GM23338 (cell line): ENCODE measurements at regions not wholly inside any gene's neighbourhood (a gene's known extent, or its start where the extent isn't known, plus 50 kb on each side); places are given as distances from the start of the nearest gene placed in this dataset.

Experiments used
- ATAC-seq: fragments of 200-7000 bp; cut with Tn5 transposase; 3 replicates; pipeline ENCODE4 v1.9.1; 2020
- DNase-seq: peaks from one replicate; pipeline ENCODE4 v3.0.0-alpha.2; 2015; ENCODE audit warnings: low spot score
- H2AFZ ChIP-seq: fragments of 200-600 bp; sonication (generic); 2 replicates; pipeline ENCODE4 v1.8.0; 2016; ENCODE audit warnings: antibody characterized with exemption, mild to moderate bottlenecking, moderate library complexity
- H3F3A ChIP-seq: fragments of 200-600 bp; sonication (generic); replicated peaks from 2 replicates; pipeline ENCODE4 v1.8.0; 2017; ENCODE audit warnings: antibody characterized with exemption, mixed run types, low read depth
- H3K27ac ChIP-seq: fragments of 200-600 bp; sonication (generic); 2 replicates; pipeline ENCODE4 v1.6.1; 2016; ENCODE audit warnings: low read depth
- H3K27me3 ChIP-seq: fragments of 200-600 bp; sonication (generic); 2 replicates; pipeline ENCODE4 v1.8.0; 2016; ENCODE audit warnings: mild to moderate bottlenecking, mixed run types, moderate library complexity; ENCODE audit not compliant: insufficient read depth
- H3K36me3 ChIP-seq: fragments of 200-600 bp; sonication (generic); 2 replicates; pipeline ENCODE4 v1.8.0; 2016; ENCODE audit warnings: mild to moderate bottlenecking; ENCODE audit not compliant: insufficient read depth
- H3K4me1 ChIP-seq: fragments of 200-600 bp; sonication (generic); 2 replicates; pipeline ENCODE4 v1.8.0; 2016; ENCODE audit warnings: mild to moderate bottlenecking, moderate library complexity; ENCODE audit not compliant: insufficient read depth
- H3K4me2 ChIP-seq: fragments of 200-600 bp; sonication (generic); 2 replicates; pipeline ENCODE4 v1.7.1; 2017; ENCODE audit warnings: mixed run types
- H3K4me3 ChIP-seq: fragments of 200-600 bp; sonication (generic); 2 replicates; pipeline ENCODE4 v1.6.1; 2016; ENCODE audit warnings: mixed run types
- H3K79me2 ChIP-seq: fragments of 200-600 bp; sonication (generic); replicated peaks from 2 replicates; pipeline ENCODE4 v1.8.0; 2017; ENCODE audit warnings: mild to moderate bottlenecking; ENCODE audit not compliant: insufficient read depth
- H3K9me2 ChIP-seq: fragments of 200-600 bp; sonication (generic); 2 replicates; pipeline ENCODE4 v1.8.0; 2017; ENCODE audit not compliant: insufficient read depth
- H4K20me1 ChIP-seq: fragments of 200-600 bp; sonication (generic); replicated peaks from 2 replicates; pipeline ENCODE4 v1.8.0; 2017; ENCODE audit warnings: mild to moderate bottlenecking; ENCODE audit not compliant: insufficient read depth
- H3K27ac Mint-ChIP-seq: 2 replicates; pipeline ENCODE4 v1.8.0; 2020; ENCODE audit warnings: inconsistent platforms, mild to moderate bottlenecking, moderate library complexity, mixed read lengths
- H3K27me3 Mint-ChIP-seq: 3 replicates; pipeline ENCODE4 v1.8.0; 2022; ENCODE audit warnings: low read depth, mild to moderate bottlenecking, moderate library complexity, mixed read lengths, inconsistent platforms; ENCODE audit not compliant: insufficient read depth, poor library complexity
- H3K36me3 Mint-ChIP-seq: 3 replicates; pipeline ENCODE4 v1.8.0; 2021; ENCODE audit warnings: low read depth, mild to moderate bottlenecking, inconsistent platforms, moderate library complexity, mixed read lengths
- H3K4me1 Mint-ChIP-seq: 3 replicates; pipeline ENCODE4 v1.8.0; 2020; ENCODE audit warnings: mild to moderate bottlenecking, inconsistent platforms, mixed read lengths
- H3K4me3 Mint-ChIP-seq: 3 replicates; pipeline ENCODE4 v1.8.0; 2021; ENCODE audit warnings: moderate library complexity, mild to moderate bottlenecking, inconsistent platforms, mixed read lengths
- H3K9me3 Mint-ChIP-seq: 3 replicates; pipeline ENCODE4 v1.8.0; 2020; ENCODE audit warnings: moderate library complexity, mild to moderate bottlenecking, inconsistent platforms, mixed read lengths
- CREB1 ChIP-seq: fragments of 250-450 bp; sonication (Bioruptor Pico); IDR thresholded peaks from 2 replicates; pipeline ENCODE4 v1.5.0; 2020; ENCODE audit warnings: low read depth, mild to moderate bottlenecking, moderate library complexity
- EZH2 ChIP-seq: fragments of 200-600 bp; sonication (generic); IDR thresholded peaks from one replicate; pipeline ENCODE4 v1.8.0; 2017; ENCODE audit warnings: antibody characterized with exemption, mild to moderate bottlenecking, low read depth; ENCODE audit not compliant: unreplicated experiment
- EZH2phosphoT487 ChIP-seq: fragments of 200-600 bp; sonication (generic); IDR thresholded peaks from one replicate; pipeline ENCODE4 v1.8.1; 2018; ENCODE audit warnings: antibody characterized with exemption; ENCODE audit not compliant: unreplicated experiment
- JUNB ChIP-seq: IDR thresholded peaks from one replicate; pipeline ENCODE4 v1.6.1; 2016; ENCODE audit warnings: antibody characterized with exemption; ENCODE audit not compliant: unreplicated experiment
- NANOG ChIP-seq: IDR thresholded peaks from 2 replicates; pipeline ENCODE4 v1.6.1; 2016; ENCODE audit warnings: antibody characterized with exemption, borderline replicate concordance
- POLR2AphosphoS5 ChIP-seq: IDR thresholded peaks from 2 replicates; pipeline ENCODE4 v1.6.1; 2016; ENCODE audit warnings: antibody characterized with exemption, low read depth
- STAT1 ChIP-seq: IDR thresholded peaks from one replicate; pipeline ENCODE4 v1.6.1; 2016; ENCODE audit warnings: antibody characterized with exemption; ENCODE audit not compliant: unreplicated experiment
- TF ChIP-seq, protein P1 (sequence below): IDR thresholded peaks from one replicate; pipeline ENCODE4 v1.6.1; 2018; ENCODE audit warnings: antibody characterized with exemption; ENCODE audit not compliant: unreplicated experiment
- TF ChIP-seq, protein P2 (sequence below), 2 experiments: fragments of 200-600 bp in 1 of 2; sonication (generic) in 1 of 2; conservative IDR thresholded peaks; 2 replicates each; pipeline versions ENCODE4 v1.5.1 to v1.6.1; 2016 to 2017; ENCODE audit warnings: antibody characterized with exemption in 2 of 2, low read depth in 2 of 2, mild to moderate bottlenecking in 2 of 2, moderate library complexity in 1 of 2
- TF ChIP-seq, protein P3 (sequence below): fragments of 250-450 bp; sonication (Bioruptor Pico); IDR thresholded peaks from 2 replicates; pipeline ENCODE4 v1.5.0; 2020; ENCODE audit warnings: mild to moderate bottlenecking, moderate library complexity
- TF ChIP-seq, protein P4 (sequence below): IDR thresholded peaks from 2 replicates; pipeline ENCODE4 v1.6.1; 2016; ENCODE audit warnings: antibody characterized with exemption

DNA sequence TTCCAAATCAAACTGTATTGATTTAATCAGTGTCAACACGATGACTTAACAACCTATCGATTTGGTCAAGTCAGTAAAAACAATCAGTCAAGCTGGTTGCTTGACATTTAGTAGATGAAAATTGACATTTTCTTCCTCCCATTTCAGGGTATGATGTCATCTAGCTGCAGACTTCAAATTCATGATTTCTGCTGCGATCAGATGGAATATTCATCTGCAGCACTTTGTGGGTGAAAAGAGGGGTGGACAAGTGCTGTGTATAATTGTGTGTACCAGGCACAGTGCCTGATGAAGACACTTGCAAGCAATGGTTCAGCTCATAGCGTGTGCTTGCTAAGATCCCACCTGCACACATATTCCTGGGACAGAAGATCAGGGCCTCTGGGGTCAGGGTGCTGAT, 479.8 kb downstream of the DISC1 start:
- no peaks in the 10 kb centered on the region for H3K27me3 Mint-ChIP-seq
- Histone ChIP-seq H3K79me2 (no peaks in the 10 kb centered on the region), H3F3A (0 out of 2 replicates have a peak, but pooled peaks cover 6% of the 10 kb centered on the region), H3K27ac (no peak overlapping the region), H3K4me3 (no peak overlapping the region), H3K36me3 (no peaks in the 10 kb centered on the region), H2AFZ (0 out of 2 replicates have a peak overlapping the region, but pooled peaks have one; percentile 23), H3K27me3 (no peaks in the 10 kb centered on the region), H3K9me2 (0 out of 2 replicates have a peak, but pooled peaks cover 3% of the 10 kb centered on the region), H4K20me1 (no peaks in the 10 kb centered on the region), H3K4me1 (peaks cover 42% of the 10 kb centered on the region), H3K4me2 (no peak overlapping the region)
- peaks cover 45% of the 10 kb centered on the region for H3K4me1 Mint-ChIP-seq
- no peaks in the 10 kb centered on the region; the same call in 2 of the 3 replicates for H3K36me3 Mint-ChIP-seq
- no peak overlapping the region for H3K4me3 Mint-ChIP-seq
- H3K9me3 Mint-ChIP-seq, result no peaks in the 10 kb centered on the region
- DNase-seq (no peak), ATAC-seq (no peak)
- no peak overlapping the region for H3K27ac Mint-ChIP-seq
- TF ChIP-seq JUNB (no peak), CREB1 (CRISPR knock-in tag) (no peak), EZH2 (no peak), STAT1 (no peak), EZH2phosphoT487 (no peak), POLR2AphosphoS5 (no peak), NANOG (no peak)
- TF ChIP-seq, protein P1, sequence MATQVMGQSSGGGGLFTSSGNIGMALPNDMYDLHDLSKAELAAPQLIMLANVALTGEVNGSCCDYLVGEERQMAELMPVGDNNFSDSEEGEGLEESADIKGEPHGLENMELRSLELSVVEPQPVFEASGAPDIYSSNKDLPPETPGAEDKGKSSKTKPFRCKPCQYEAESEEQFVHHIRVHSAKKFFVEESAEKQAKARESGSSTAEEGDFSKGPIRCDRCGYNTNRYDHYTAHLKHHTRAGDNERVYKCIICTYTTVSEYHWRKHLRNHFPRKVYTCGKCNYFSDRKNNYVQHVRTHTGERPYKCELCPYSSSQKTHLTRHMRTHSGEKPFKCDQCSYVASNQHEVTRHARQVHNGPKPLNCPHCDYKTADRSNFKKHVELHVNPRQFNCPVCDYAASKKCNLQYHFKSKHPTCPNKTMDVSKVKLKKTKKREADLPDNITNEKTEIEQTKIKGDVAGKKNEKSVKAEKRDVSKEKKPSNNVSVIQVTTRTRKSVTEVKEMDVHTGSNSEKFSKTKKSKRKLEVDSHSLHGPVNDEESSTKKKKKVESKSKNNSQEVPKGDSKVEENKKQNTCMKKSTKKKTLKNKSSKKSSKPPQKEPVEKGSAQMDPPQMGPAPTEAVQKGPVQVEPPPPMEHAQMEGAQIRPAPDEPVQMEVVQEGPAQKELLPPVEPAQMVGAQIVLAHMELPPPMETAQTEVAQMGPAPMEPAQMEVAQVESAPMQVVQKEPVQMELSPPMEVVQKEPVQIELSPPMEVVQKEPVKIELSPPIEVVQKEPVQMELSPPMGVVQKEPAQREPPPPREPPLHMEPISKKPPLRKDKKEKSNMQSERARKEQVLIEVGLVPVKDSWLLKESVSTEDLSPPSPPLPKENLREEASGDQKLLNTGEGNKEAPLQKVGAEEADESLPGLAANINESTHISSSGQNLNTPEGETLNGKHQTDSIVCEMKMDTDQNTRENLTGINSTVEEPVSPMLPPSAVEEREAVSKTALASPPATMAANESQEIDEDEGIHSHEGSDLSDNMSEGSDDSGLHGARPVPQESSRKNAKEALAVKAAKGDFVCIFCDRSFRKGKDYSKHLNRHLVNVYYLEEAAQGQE, result no peak
- TF ChIP-seq, protein P2, sequence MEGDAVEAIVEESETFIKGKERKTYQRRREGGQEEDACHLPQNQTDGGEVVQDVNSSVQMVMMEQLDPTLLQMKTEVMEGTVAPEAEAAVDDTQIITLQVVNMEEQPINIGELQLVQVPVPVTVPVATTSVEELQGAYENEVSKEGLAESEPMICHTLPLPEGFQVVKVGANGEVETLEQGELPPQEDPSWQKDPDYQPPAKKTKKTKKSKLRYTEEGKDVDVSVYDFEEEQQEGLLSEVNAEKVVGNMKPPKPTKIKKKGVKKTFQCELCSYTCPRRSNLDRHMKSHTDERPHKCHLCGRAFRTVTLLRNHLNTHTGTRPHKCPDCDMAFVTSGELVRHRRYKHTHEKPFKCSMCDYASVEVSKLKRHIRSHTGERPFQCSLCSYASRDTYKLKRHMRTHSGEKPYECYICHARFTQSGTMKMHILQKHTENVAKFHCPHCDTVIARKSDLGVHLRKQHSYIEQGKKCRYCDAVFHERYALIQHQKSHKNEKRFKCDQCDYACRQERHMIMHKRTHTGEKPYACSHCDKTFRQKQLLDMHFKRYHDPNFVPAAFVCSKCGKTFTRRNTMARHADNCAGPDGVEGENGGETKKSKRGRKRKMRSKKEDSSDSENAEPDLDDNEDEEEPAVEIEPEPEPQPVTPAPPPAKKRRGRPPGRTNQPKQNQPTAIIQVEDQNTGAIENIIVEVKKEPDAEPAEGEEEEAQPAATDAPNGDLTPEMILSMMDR (conservative IDR thresholded peaks at IDR 0.05; ENCODE audit: low read depth in 2 of 2), result no peak
- TF ChIP-seq, protein P3, sequence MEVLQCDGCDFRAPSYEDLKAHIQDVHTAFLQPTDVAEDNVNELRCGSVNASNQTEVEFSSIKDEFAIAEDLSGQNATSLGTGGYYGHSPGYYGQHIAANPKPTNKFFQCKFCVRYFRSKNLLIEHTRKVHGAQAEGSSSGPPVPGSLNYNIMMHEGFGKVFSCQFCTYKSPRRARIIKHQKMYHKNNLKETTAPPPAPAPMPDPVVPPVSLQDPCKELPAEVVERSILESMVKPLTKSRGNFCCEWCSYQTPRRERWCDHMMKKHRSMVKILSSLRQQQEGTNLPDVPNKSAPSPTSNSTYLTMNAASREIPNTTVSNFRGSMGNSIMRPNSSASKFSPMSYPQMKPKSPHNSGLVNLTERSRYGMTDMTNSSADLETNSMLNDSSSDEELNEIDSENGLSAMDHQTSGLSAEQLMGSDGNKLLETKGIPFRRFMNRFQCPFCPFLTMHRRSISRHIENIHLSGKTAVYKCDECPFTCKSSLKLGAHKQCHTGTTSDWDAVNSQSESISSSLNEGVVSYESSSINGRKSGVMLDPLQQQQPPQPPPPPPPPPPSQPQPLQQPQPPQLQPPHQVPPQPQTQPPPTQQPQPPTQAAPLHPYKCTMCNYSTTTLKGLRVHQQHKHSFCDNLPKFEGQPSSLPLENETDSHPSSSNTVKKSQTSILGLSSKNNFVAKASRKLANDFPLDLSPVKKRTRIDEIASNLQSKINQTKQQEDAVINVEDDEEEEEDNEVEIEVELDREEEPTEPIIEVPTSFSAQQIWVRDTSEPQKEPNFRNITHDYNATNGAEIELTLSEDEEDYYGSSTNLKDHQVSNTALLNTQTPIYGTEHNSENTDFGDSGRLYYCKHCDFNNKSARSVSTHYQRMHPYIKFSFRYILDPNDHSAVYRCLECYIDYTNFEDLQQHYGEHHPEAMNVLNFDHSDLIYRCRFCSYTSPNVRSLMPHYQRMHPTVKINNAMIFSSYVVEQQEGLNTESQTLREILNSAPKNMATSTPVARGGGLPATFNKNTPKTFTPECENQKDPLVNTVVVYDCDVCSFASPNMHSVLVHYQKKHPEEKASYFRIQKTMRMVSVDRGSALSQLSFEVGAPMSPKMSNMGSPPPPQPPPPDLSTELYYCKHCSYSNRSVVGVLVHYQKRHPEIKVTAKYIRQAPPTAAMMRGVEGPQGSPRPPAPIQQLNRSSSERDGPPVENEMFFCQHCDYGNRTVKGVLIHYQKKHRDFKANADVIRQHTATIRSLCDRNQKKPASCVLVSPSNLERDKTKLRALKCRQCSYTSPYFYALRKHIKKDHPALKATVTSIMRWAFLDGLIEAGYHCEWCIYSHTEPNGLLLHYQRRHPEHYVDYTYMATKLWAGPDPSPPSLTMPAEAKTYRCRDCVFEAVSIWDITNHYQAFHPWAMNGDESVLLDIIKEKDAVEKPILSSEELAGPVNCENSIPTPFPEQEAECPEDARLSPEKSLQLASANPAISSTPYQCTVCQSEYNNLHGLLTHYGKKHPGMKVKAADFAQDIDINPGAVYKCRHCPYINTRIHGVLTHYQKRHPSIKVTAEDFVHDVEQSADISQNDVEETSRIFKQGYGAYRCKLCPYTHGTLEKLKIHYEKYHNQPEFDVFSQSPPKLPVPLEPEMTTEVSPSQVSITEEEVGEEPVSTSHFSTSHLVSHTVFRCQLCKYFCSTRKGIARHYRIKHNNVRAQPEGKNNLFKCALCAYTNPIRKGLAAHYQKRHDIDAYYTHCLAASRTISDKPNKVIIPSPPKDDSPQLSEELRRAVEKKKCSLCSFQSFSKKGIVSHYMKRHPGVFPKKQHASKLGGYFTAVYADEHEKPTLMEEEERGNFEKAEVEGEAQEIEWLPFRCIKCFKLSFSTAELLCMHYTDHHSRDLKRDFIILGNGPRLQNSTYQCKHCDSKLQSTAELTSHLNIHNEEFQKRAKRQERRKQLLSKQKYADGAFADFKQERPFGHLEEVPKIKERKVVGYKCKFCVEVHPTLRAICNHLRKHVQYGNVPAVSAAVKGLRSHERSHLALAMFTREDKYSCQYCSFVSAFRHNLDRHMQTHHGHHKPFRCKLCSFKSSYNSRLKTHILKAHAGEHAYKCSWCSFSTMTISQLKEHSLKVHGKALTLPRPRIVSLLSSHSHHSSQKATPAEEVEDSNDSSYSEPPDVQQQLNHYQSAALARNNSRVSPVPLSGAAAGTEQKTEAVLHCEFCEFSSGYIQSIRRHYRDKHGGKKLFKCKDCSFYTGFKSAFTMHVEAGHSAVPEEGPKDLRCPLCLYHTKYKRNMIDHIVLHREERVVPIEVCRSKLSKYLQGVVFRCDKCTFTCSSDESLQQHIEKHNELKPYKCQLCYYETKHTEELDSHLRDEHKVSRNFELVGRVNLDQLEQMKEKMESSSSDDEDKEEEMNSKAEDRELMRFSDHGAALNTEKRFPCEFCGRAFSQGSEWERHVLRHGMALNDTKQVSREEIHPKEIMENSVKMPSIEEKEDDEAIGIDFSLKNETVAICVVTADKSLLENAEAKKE (CRISPR knock-in tag), result no peak
- TF ChIP-seq, protein P4, sequence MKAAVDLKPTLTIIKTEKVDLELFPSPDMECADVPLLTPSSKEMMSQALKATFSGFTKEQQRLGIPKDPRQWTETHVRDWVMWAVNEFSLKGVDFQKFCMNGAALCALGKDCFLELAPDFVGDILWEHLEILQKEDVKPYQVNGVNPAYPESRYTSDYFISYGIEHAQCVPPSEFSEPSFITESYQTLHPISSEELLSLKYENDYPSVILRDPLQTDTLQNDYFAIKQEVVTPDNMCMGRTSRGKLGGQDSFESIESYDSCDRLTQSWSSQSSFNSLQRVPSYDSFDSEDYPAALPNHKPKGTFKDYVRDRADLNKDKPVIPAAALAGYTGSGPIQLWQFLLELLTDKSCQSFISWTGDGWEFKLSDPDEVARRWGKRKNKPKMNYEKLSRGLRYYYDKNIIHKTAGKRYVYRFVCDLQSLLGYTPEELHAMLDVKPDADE, result no peak
